ENCODE measurements at regions not wholly inside any gene's neighbourhood (a gene's known extent, or its start where the extent isn't known, plus 50 kb on each side); places are given as distances from the start of the nearest gene placed in this dataset.

DNA sequence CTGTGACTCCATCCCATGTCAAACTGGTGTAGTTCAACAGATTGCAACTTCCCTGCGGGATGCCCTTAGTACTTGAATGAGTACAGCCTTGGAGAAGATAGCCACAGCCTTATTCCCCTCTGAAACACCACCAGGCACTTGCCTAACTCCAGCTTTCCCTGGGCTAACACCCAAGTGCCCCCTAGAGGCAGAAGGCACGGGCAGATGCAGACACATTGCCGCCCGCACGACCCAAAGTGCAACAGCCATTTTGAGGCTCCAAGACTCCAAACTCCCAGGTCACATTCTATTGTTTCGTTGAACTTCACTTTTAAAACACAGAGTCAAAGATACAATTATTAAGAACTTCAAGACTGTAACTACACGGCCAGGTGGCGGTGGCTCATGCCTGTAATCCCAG, 163.6 kb upstream of the CDH6 start:
- no TSS peak for BruUV-seq (replicated peaks)
- Histone ChIP-seq H2AFZ (ENCODE audit: low read length) (no peak overlapping the region), H3K79me2 (ENCODE audit: insufficient read depth, low read depth, low read length) (no peaks in the 10 kb centered on the region), H4K20me1 (ENCODE audit: insufficient read depth, low read length) (no peaks in the 10 kb centered on the region), H3K9me3 (ENCODE audit: low read length) (no peaks in the 10 kb centered on the region), H3K4me2 (ENCODE audit: low read length) (no peak overlapping the region), H3K36me3 (ENCODE audit: insufficient read depth, low read length) (no peaks in the 10 kb centered on the region), H3K4me1 (ENCODE audit: insufficient read depth, low read length, poor library complexity, severe bottlenecking) (no peaks in the 10 kb centered on the region), H3K9me2 (ENCODE audit: insufficient read depth, low read length) (no peaks in the 10 kb centered on the region), H3K27ac (ENCODE audit: low read depth, low read length, poor library complexity, severe bottlenecking) (no peak overlapping the region), H3K4me3 (ENCODE audit: low read depth, low read length, poor library complexity, severe bottlenecking) (no peak overlapping the region)
- no peak for TF ChIP-seq EZH2phosphoT487 (IDR thresholded peaks at IDR 0.05; ENCODE audit: borderline replicate concordance, low read depth, low read length)
- TF ChIP-seq CTCF (conservative IDR thresholded peaks at IDR 0.05; ENCODE audit: low read length), result peak; percentile 50
- CTCF ChIA-PET (ENCODE audit: unreplicated experiment), result no interaction called here
- POLR2A ChIA-PET, result no interaction called here
- intact Hi-C loops (cut with micrococcal nuclease; ENCODE audit: unreplicated experiment), result no loop called here
- DNase-seq (ENCODE audit: low spot score), result no peak

- Histone ChIP-seq H3K4me2 (ENCODE audit: low read length) (no peak overlapping the region), H3K79me2 (ENCODE audit: insufficient read depth, low read depth, low read length) (no peaks in the 10 kb centered on the region), H3K36me3 (ENCODE audit: insufficient read depth, low read length) (no peaks in the 10 kb centered on the region), H4K20me1 (ENCODE audit: insufficient read depth, low read length) (no peaks in the 10 kb centered on the region), H3K9me3 (ENCODE audit: low read length) (no peaks in the 10 kb centered on the region), H3K4me3 (ENCODE audit: low read depth, low read length, poor library complexity, severe bottlenecking) (no peak overlapping the region), H2AFZ (ENCODE audit: low read length) (no peak overlapping the region), H3K4me1 (ENCODE audit: insufficient read depth, low read length, poor library complexity, severe bottlenecking) (no peaks in the 10 kb centered on the region), H3K9me2 (ENCODE audit: insufficient read depth, low read length) (no peaks in the 10 kb centered on the region), H3K27ac (ENCODE audit: low read depth, low read length, poor library complexity, severe bottlenecking) (no peak overlapping the region)
- no peak for DNase-seq (ENCODE audit: low spot score)
- intact Hi-C loops (cut with micrococcal nuclease; ENCODE audit: unreplicated experiment), result no loop called here
- CTCF ChIA-PET (ENCODE audit: unreplicated experiment), result no interaction called here
- POLR2A ChIA-PET, result no interaction called here
- no TSS peak for BruUV-seq (replicated peaks)
- TF ChIP-seq EZH2phosphoT487 (IDR thresholded peaks at IDR 0.05; ENCODE audit: borderline replicate concordance, low read depth, low read length), result no peak
- no peak for TF ChIP-seq CTCF (conservative IDR thresholded peaks at IDR 0.05; ENCODE audit: low read length)
These were observed 165.8 kb upstream of the CDH6 start for GRCh38 chr5:31027721-31028120.

DNA sequence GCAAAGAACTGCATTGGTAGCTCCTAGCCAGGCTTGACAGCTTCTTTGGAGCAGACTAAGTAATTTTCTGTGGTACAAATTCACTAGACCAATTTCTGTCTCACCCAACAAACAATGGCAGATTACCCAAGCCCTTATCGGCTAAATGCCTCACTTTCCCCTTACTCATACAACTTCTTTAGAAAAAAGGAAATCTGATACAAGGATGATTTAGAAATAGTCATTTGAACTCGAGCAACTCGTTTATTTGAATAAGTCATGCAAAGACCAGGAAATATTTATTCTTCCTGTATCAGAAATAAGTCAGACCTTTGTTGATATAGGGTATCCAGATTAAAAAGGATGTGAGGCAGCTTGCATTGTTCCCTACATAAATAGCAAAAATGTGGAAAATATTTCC, 170.4 kb upstream of the CDH6 start:
- no peaks in the 10 kb centered on the region for H3K79me2 ChIP-seq (ENCODE audit: insufficient read depth, low read depth, low read length)

More for the DNA sequence above, 170.4 kb upstream of the CDH6 start:
- Histone ChIP-seq H3K9me2 (ENCODE audit: insufficient read depth, low read length) (no peaks in the 10 kb centered on the region), H3K4me2 (ENCODE audit: low read length) (no peak overlapping the region), H3K4me1 (ENCODE audit: insufficient read depth, low read length, poor library complexity, severe bottlenecking) (no peaks in the 10 kb centered on the region), H3K36me3 (ENCODE audit: insufficient read depth, low read length) (no peaks in the 10 kb centered on the region), H2AFZ (ENCODE audit: low read length) (no peak overlapping the region), H4K20me1 (ENCODE audit: insufficient read depth, low read length) (no peaks in the 10 kb centered on the region), H3K9me3 (ENCODE audit: low read length) (no peaks in the 10 kb centered on the region), H3K27ac (ENCODE audit: low read depth, low read length, poor library complexity, severe bottlenecking) (no peak overlapping the region), H3K4me3 (ENCODE audit: low read depth, low read length, poor library complexity, severe bottlenecking) (no peak overlapping the region)
- DNase-seq (ENCODE audit: low spot score), result no peak
- intact Hi-C loops (cut with micrococcal nuclease; ENCODE audit: unreplicated experiment), result no loop called here
- BruUV-seq (replicated peaks), result no TSS peak
- no peak for TF ChIP-seq EZH2phosphoT487 (IDR thresholded peaks at IDR 0.05; ENCODE audit: borderline replicate concordance, low read depth, low read length)
- CTCF ChIA-PET (ENCODE audit: unreplicated experiment), result no interaction called here
- POLR2A ChIA-PET, result interaction anchor here (0.6 kb wide), 1 partner anchor 23 kb away, joined by 3 read pairs; no protein-coding TSS in a partner anchor

All from OCI-LY7 (cell line).